ENCODE measurements at regions not wholly inside any gene's neighbourhood (a gene's known extent, or its start where the extent isn't known, plus 50 kb on each side); places are given as distances from the start of the nearest gene placed in this dataset.

- H3K4me1 ChIP-seq (ENCODE audit: insufficient read depth, low read length, poor library complexity, severe bottlenecking), result no peaks in the 10 kb centered on the region
- H3K36me3 ChIP-seq (ENCODE audit: insufficient read depth, low read length), result no peaks in the 10 kb centered on the region
- no peaks in the 10 kb centered on the region for H3K9me3 ChIP-seq (ENCODE audit: insufficient read depth, low read depth, low read length)
- no peak overlapping the region for H2AFZ ChIP-seq (ENCODE audit: low read length)
- no peaks in the 10 kb centered on the region for H4K20me1 ChIP-seq (ENCODE audit: insufficient read depth, low read length, poor library complexity, severe bottlenecking)
- H3K27me3 ChIP-seq (ENCODE audit: insufficient read depth, low read length, poor library complexity, severe bottlenecking), result no peaks in the 10 kb centered on the region
- H3K79me2 ChIP-seq (ENCODE audit: insufficient read depth, low read length), result no peaks in the 10 kb centered on the region
- no peaks in the 10 kb centered on the region for H3F3A ChIP-seq (ENCODE audit: low read depth)
- no peaks in the 10 kb centered on the region for H3K9me2 ChIP-seq (replicated peaks; ENCODE audit: low read depth, low read length)
- no peak overlapping the region for H3K4me3 ChIP-seq (ENCODE audit: low read length, poor library complexity, severe bottlenecking)
- TF ChIP-seq EZH2phosphoT487 (IDR thresholded peaks at IDR 0.05; ENCODE audit: borderline replicate concordance), result no peak
- no peak for TF ChIP-seq CTCF (conservative IDR thresholded peaks at IDR 0.05; ENCODE audit: low read length)
- H3K9ac ChIP-seq (ENCODE audit: low read depth, low read length, poor library complexity, severe bottlenecking), result no peak overlapping the region
- no peak overlapping the region for H3K4me2 ChIP-seq (ENCODE audit: low read depth, low read length, poor library complexity, severe bottlenecking)
Measured at GRCh38 chr2:132276571-132276981, 114.8 kb upstream of the ANKRD30BL start.

- no peaks in the 10 kb centered on the region for H3K36me3 ChIP-seq (ENCODE audit: insufficient read depth, low read length)
- no peak for TF ChIP-seq CTCF (conservative IDR thresholded peaks at IDR 0.05; ENCODE audit: low read length)
- no peak for TF ChIP-seq EZH2phosphoT487 (IDR thresholded peaks at IDR 0.05; ENCODE audit: borderline replicate concordance)
- H3K27me3 ChIP-seq (ENCODE audit: insufficient read depth, low read length, poor library complexity, severe bottlenecking), result no peaks in the 10 kb centered on the region
Measured at GRCh38 chr2:132278267-132278666, 116.5 kb upstream of the ANKRD30BL start.

GRCh38 chr2:132279344-132279743, 117.6 kb upstream of the ANKRD30BL start:
- H3K9me2 ChIP-seq (replicated peaks; ENCODE audit: low read depth, low read length), result no peaks in the 10 kb centered on the region
- H3K4me2 ChIP-seq (ENCODE audit: low read depth, low read length, poor library complexity, severe bottlenecking), result no peak overlapping the region
- H3K27me3 ChIP-seq (ENCODE audit: insufficient read depth, low read length, poor library complexity, severe bottlenecking), result no peaks in the 10 kb centered on the region
- no peaks in the 10 kb centered on the region for H3F3A ChIP-seq (ENCODE audit: low read depth)
- H3K9me3 ChIP-seq (ENCODE audit: insufficient read depth, low read depth, low read length), result no peaks in the 10 kb centered on the region
- H2AFZ ChIP-seq (ENCODE audit: low read length), result no peak overlapping the region
- H3K9ac ChIP-seq (ENCODE audit: low read depth, low read length, poor library complexity, severe bottlenecking), result no peak overlapping the region
- TF ChIP-seq EZH2phosphoT487 (IDR thresholded peaks at IDR 0.05; ENCODE audit: borderline replicate concordance) (no peak), CTCF (conservative IDR thresholded peaks at IDR 0.05; ENCODE audit: low read length) (no peak)
- H3K79me2 ChIP-seq (ENCODE audit: insufficient read depth, low read length), result no peaks in the 10 kb centered on the region
- H3K36me3 ChIP-seq (ENCODE audit: insufficient read depth, low read length), result no peaks in the 10 kb centered on the region
- no peak overlapping the region for H3K4me3 ChIP-seq (ENCODE audit: low read length, poor library complexity, severe bottlenecking)
- H3K4me1 ChIP-seq (ENCODE audit: insufficient read depth, low read length, poor library complexity, severe bottlenecking), result no peaks in the 10 kb centered on the region
- H4K20me1 ChIP-seq (ENCODE audit: insufficient read depth, low read length, poor library complexity, severe bottlenecking), result no peaks in the 10 kb centered on the region

More at GRCh38 chr2:132278267-132278666, 116.5 kb upstream of the ANKRD30BL start:
- Histone ChIP-seq H3K4me2 (ENCODE audit: low read depth, low read length, poor library complexity, severe bottlenecking) (no peak overlapping the region), H3K9ac (ENCODE audit: low read depth, low read length, poor library complexity, severe bottlenecking) (no peak overlapping the region), H3K9me3 (ENCODE audit: insufficient read depth, low read depth, low read length) (no peaks in the 10 kb centered on the region), H2AFZ (ENCODE audit: low read length) (no peak overlapping the region), H4K20me1 (ENCODE audit: insufficient read depth, low read length, poor library complexity, severe bottlenecking) (no peaks in the 10 kb centered on the region), H3K79me2 (ENCODE audit: insufficient read depth, low read length) (no peaks in the 10 kb centered on the region), H3F3A (ENCODE audit: low read depth) (no peaks in the 10 kb centered on the region), H3K9me2 (replicated peaks; ENCODE audit: low read depth, low read length) (no peaks in the 10 kb centered on the region), H3K4me1 (ENCODE audit: insufficient read depth, low read length, poor library complexity, severe bottlenecking) (no peaks in the 10 kb centered on the region), H3K4me3 (ENCODE audit: low read length, poor library complexity, severe bottlenecking) (no peak overlapping the region)

Measured in Loucy (cell line).